OCI-LY3 (cell line): ENCODE measurements at regions not wholly inside any gene's neighbourhood (a gene's known extent, or its start where the extent isn't known, plus 50 kb on each side); places are given as distances from the start of the nearest gene placed in this dataset.

Experiments
- H2AFZ ChIP-seq: fragments of 200-600, 300-600 bp; shearing (Covaris generic); 2 replicates; pipeline ENCODE4 v1.6.0; 2014; ENCODE audit warnings: antibody characterized with exemption, low read depth, low read length
- H3K27ac ChIP-seq: fragments of 200-600, 300-600 bp; sonication (generic); 2 replicates; pipeline ENCODE4 v1.5.1; 2014; ENCODE audit warnings: mild to moderate bottlenecking, low read length, moderate library complexity, mixed read lengths
- H3K27me3 ChIP-seq: fragments of 200-600, 300-600 bp; sonication (generic); 2 replicates; pipeline ENCODE4 v1.6.1; 2014; ENCODE audit warnings: low read depth, low read length, mixed read lengths
- H3K36me3 ChIP-seq: fragments of 200-600, 300-600 bp; sonication (generic); replicated peaks from 2 replicates; pipeline ENCODE3; 2014; ENCODE audit warnings: low read depth, low read length, mixed read lengths
- H3K4me1 ChIP-seq: fragments of 300-600, 200-600 bp; sonication (generic); 2 replicates; pipeline ENCODE4 v1.6.1; 2014; ENCODE audit warnings: low read length, mixed read lengths
- H3K4me2 ChIP-seq: fragments of 200-600, 300-600 bp; sonication (generic); 2 replicates; pipeline ENCODE4 v1.6.1; 2014; ENCODE audit warnings: low read length, mixed read lengths
- H3K4me3 ChIP-seq: fragments of 300-600, 200-600 bp; sonication (generic); 2 replicates; pipeline ENCODE4 v1.5.1; 2014; ENCODE audit warnings: antibody characterized with exemption, mild to moderate bottlenecking, low read length, moderate library complexity
- H3K79me2 ChIP-seq: fragments of 300-600, 200-600 bp; shearing (Covaris generic); 2 replicates; pipeline ENCODE4 v1.6.1; 2014; ENCODE audit warnings: mild to moderate bottlenecking, low read length, mixed read lengths
- H3K9ac ChIP-seq: fragments of 300-600, 200-600 bp; shearing (Covaris generic); 2 replicates; pipeline ENCODE4 v1.6.0; 2014; ENCODE audit warnings: mild to moderate bottlenecking, low read length, moderate library complexity
- H3K9me3 ChIP-seq: fragments of 200-600, 300-600 bp; shearing (Covaris generic); 2 replicates; pipeline ENCODE4 v1.6.1; 2014; ENCODE audit warnings: low read length, mixed read lengths; ENCODE audit not compliant: insufficient read depth
- H4K20me1 ChIP-seq: fragments of 200-600, 300-600 bp; sonication (generic); 2 replicates; pipeline ENCODE4 v1.6.1; 2016; ENCODE audit warnings: low read length, mixed read lengths; ENCODE audit not compliant: insufficient read depth
- CTCF ChIP-seq: fragments of 200-600, 300-600 bp; sonication (generic); IDR thresholded peaks from 2 replicates; pipeline ENCODE4 v1.5.1; 2014; ENCODE audit warnings: antibody characterized with exemption, low read length, low read depth
- EZH2phosphoT487 ChIP-seq: fragments of 200-600 bp; shearing (Covaris generic); IDR thresholded peaks from 2 replicates; pipeline ENCODE4 v1.6.1; 2018; ENCODE audit warnings: antibody characterized with exemption, mixed run types, low read depth

- Histone ChIP-seq H2AFZ (no peak overlapping the region), H3K27me3 (peaks cover 42% of the 10 kb centered on the region), H4K20me1 (no peaks in the 10 kb centered on the region), H3K9ac (no peak overlapping the region), H3K36me3 (no peaks in the 10 kb centered on the region), H3K4me1 (no peaks in the 10 kb centered on the region), H3K9me3 (no peaks in the 10 kb centered on the region), H3K4me3 (no peak overlapping the region), H3K27ac (no peak overlapping the region), H3K79me2 (no peaks in the 10 kb centered on the region), H3K4me2 (no peak overlapping the region)
- TF ChIP-seq EZH2phosphoT487 (no peak), CTCF (no peak)
These were observed 234.2 kb upstream of the UMPS start for GRCh38 chr3:124496061-124496460.

- TF ChIP-seq CTCF (no peak), EZH2phosphoT487 (no peak)
- no peaks in the 10 kb centered on the region for H3K79me2 ChIP-seq
- no peaks in the 10 kb centered on the region for H3K9me3 ChIP-seq
- no peaks in the 10 kb centered on the region for H3K36me3 ChIP-seq
- no peak overlapping the region for H3K9ac ChIP-seq
- H3K4me1 ChIP-seq: no peaks in the 10 kb centered on the region
- H2AFZ ChIP-seq: no peak overlapping the region
- H3K4me3 ChIP-seq: no peak overlapping the region
- no peak overlapping the region for H3K4me2 ChIP-seq
- peaks cover 46% of the 10 kb centered on the region for H3K27me3 ChIP-seq
- H4K20me1 ChIP-seq: no peaks in the 10 kb centered on the region
- no peak overlapping the region for H3K27ac ChIP-seq
These were observed 232.8 kb upstream of the UMPS start for GRCh38 chr3:124497487-124497886.

GRCh38 chr3:124498891-124499290, 231.4 kb upstream of the UMPS start:
- Histone ChIP-seq H4K20me1 (no peaks in the 10 kb centered on the region), H3K4me3 (no peak overlapping the region), H3K4me1 (no peaks in the 10 kb centered on the region), H2AFZ (no peak overlapping the region), H3K9me3 (no peaks in the 10 kb centered on the region), H3K27me3 (peaks cover 59% of the 10 kb centered on the region), H3K79me2 (no peaks in the 10 kb centered on the region), H3K27ac (no peak overlapping the region), H3K9ac (no peak overlapping the region), H3K4me2 (no peak overlapping the region), H3K36me3 (no peaks in the 10 kb centered on the region)
- no peak for TF ChIP-seq EZH2phosphoT487
- TF ChIP-seq CTCF: no peak

- no peak overlapping the region for H3K4me2 ChIP-seq
- no peaks in the 10 kb centered on the region for H3K79me2 ChIP-seq
- no peak for TF ChIP-seq EZH2phosphoT487
- TF ChIP-seq CTCF: no peak
These were observed 225.8 kb upstream of the UMPS start for GRCh38 chr3:124504332-124505059.

More at GRCh38 chr3:124504332-124505059, 225.8 kb upstream of the UMPS start:
- no peak overlapping the region for H3K9ac ChIP-seq
- H3K27me3 ChIP-seq: peaks cover 59% of the 10 kb centered on the region
- H3K27ac ChIP-seq: no peak overlapping the region
- no peak overlapping the region for H2AFZ ChIP-seq
- H3K4me3 ChIP-seq: no peak overlapping the region
- no peaks in the 10 kb centered on the region for H3K4me1 ChIP-seq
- H3K9me3 ChIP-seq: no peaks in the 10 kb centered on the region
- H3K36me3 ChIP-seq: no peaks in the 10 kb centered on the region
- H4K20me1 ChIP-seq: no peaks in the 10 kb centered on the region
